Ishikawa (cell line): ENCODE measurements at regions not wholly inside any gene's neighbourhood (a gene's known extent, or its start where the extent isn't known, plus 50 kb on each side); places are given as distances from the start of the nearest gene placed in this dataset.

Experiments used
- CEBPB ChIP-seq: IDR thresholded peaks from 2 replicates; pipeline ENCODE4 v1.6.1; 2012
- CREB1 ChIP-seq: IDR thresholded peaks from 2 replicates; pipeline ENCODE4 v1.6.1; 2012; ENCODE audit warnings: low read depth
- EGR1 ChIP-seq: IDR thresholded peaks from 2 replicates; pipeline ENCODE4 v1.6.1; 2012
- EP300 ChIP-seq: IDR thresholded peaks from 2 replicates; pipeline ENCODE4 v1.6.1; 2012; ENCODE audit warnings: borderline replicate concordance
- FOXM1 ChIP-seq: IDR thresholded peaks from 2 replicates; pipeline ENCODE4 v1.6.1; 2012; ENCODE audit warnings: low read depth, borderline replicate concordance
- NFIC ChIP-seq: IDR thresholded peaks from 2 replicates; pipeline ENCODE4 v1.6.1; 2012
- RAD21 ChIP-seq: IDR thresholded peaks from 2 replicates; pipeline ENCODE4 v1.6.1; 2012; ENCODE audit warnings: low read depth
- TAF1 ChIP-seq: IDR thresholded peaks from 2 replicates; pipeline ENCODE4 v1.6.1; 2012; ENCODE audit warnings: low read depth, mild to moderate bottlenecking
- TCF12 ChIP-seq: IDR thresholded peaks from 2 replicates; pipeline ENCODE4 v1.6.1; 2012; ENCODE audit warnings: low read depth
- TEAD4 ChIP-seq: IDR thresholded peaks from 2 replicates; pipeline ENCODE4 v1.6.1; 2012
- YY1 ChIP-seq: IDR thresholded peaks from 2 replicates; pipeline ENCODE4 v1.6.1; 2012; ENCODE audit warnings: low read depth
- ZBTB7A ChIP-seq: IDR thresholded peaks from 2 replicates; pipeline ENCODE4 v1.6.1; 2012; ENCODE audit warnings: low read depth
- TF ChIP-seq, protein P1 (sequence below): IDR thresholded peaks from 2 replicates; pipeline ENCODE4 v1.6.1; 2012; ENCODE audit warnings: low read depth, mild to moderate bottlenecking
- TF ChIP-seq, protein P2 (sequence below): IDR thresholded peaks from 2 replicates; pipeline ENCODE4 v1.6.1; 2012
- TF ChIP-seq, protein P3 (sequence below): IDR thresholded peaks from 2 replicates; pipeline ENCODE4 v1.6.1; 2012

DNA sequence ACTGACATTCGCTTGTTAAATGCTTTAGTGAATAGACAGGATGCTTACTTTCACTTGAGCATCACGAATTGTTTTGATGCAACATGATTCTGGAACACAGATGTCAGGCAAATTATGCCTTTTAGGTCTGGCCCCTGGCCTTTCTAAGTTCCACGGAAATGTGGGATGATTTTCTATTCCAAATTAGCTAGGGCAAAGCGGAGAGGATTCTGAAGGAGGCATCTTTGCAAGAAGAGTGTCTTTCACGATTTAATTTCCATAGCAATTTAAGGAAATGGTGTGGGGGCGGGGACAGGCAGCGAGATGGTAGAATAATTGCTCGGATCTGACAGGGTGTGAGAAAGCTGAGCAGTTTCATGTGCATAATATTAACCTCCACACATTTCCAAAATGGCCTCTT lies 238.5 kb upstream of the KCNMB2 start:
- TF ChIP-seq CREB1 (no peak), CEBPB (no peak), TCF12 (no peak), EP300 (no peak), TAF1 (no peak)

DNA sequence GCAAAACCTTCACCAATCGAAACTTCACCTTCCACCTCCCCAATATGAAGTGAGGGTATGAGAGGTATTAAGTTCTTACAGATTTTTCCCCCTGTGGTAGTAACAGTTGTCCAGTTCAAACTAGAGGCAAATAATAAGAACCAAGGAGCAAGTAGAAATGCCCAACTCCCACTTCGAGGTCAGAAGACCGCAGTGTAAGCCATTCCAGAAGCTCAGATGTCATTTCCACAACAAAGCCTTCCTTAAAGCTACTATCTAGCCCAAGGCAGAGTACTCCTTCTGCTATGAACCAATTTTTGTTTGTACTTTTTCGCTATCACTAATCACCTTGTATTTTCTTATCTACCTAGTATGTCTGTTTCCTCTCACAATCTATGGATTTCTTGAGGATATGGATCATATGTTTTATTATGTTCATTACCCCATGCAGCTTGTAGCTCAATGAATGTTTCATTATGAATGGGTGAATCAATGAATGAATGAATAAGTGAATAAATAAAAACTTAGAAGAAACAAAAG lies 235.7 kb upstream of the KCNMB2 start:
- TF ChIP-seq, protein P1, sequence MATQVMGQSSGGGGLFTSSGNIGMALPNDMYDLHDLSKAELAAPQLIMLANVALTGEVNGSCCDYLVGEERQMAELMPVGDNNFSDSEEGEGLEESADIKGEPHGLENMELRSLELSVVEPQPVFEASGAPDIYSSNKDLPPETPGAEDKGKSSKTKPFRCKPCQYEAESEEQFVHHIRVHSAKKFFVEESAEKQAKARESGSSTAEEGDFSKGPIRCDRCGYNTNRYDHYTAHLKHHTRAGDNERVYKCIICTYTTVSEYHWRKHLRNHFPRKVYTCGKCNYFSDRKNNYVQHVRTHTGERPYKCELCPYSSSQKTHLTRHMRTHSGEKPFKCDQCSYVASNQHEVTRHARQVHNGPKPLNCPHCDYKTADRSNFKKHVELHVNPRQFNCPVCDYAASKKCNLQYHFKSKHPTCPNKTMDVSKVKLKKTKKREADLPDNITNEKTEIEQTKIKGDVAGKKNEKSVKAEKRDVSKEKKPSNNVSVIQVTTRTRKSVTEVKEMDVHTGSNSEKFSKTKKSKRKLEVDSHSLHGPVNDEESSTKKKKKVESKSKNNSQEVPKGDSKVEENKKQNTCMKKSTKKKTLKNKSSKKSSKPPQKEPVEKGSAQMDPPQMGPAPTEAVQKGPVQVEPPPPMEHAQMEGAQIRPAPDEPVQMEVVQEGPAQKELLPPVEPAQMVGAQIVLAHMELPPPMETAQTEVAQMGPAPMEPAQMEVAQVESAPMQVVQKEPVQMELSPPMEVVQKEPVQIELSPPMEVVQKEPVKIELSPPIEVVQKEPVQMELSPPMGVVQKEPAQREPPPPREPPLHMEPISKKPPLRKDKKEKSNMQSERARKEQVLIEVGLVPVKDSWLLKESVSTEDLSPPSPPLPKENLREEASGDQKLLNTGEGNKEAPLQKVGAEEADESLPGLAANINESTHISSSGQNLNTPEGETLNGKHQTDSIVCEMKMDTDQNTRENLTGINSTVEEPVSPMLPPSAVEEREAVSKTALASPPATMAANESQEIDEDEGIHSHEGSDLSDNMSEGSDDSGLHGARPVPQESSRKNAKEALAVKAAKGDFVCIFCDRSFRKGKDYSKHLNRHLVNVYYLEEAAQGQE, result no peak
- TF ChIP-seq TCF12 (no peak), CREB1 (no peak), TEAD4 (no peak), CEBPB (no peak), FOXM1 (no peak)

DNA sequence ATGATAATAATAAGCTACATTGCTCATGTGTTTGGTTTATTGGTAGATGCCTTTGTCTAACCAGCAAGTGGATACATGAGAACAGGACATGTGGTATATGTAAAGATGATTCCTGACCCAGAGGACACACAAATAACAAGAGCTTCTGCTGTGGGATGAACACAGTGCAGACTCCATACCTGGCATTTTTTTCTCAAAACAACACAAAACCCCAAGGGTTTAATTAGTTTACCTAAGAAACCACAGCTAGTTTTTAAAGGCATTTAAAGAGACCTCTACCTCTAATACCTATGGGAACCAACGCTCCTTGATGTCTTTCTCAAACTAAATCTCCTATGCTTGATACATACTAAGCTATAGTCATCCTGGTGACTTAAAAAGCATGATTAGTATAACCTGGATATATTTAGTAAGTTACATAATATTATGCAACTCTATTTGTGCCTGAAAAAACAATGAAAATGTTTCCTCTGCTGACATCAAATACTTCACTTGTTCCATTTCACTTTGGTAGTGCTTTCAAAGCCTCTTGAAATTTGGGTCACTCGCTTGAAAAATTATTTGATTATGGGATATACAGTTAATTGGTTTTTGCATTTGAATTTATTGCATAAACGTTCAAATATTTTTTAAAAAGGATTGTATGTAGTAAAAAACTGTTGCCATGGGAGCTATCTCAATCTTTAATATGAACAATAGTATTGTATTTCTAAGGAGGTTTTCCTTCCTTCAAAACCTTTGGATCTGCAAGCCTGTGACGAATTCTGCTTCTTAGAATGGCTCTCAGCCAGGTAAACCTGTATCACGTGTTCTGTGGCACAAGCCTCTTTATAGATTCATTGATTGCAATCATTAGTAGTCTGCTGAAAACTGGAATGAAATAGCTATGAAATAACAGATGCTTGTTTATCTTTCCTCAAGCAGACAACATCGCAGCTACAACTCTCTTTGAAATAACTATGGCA lies 233.0 kb upstream of the KCNMB2 start:
- TF ChIP-seq EP300 (no peak), YY1 (no peak), FOXM1 (no peak), ZBTB7A (no peak), CREB1 (no peak)
- TF ChIP-seq, protein P2, sequence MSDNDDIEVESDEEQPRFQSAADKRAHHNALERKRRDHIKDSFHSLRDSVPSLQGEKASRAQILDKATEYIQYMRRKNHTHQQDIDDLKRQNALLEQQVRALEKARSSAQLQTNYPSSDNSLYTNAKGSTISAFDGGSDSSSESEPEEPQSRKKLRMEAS, result no peak
- TF ChIP-seq, protein P1, result no peak

DNA sequence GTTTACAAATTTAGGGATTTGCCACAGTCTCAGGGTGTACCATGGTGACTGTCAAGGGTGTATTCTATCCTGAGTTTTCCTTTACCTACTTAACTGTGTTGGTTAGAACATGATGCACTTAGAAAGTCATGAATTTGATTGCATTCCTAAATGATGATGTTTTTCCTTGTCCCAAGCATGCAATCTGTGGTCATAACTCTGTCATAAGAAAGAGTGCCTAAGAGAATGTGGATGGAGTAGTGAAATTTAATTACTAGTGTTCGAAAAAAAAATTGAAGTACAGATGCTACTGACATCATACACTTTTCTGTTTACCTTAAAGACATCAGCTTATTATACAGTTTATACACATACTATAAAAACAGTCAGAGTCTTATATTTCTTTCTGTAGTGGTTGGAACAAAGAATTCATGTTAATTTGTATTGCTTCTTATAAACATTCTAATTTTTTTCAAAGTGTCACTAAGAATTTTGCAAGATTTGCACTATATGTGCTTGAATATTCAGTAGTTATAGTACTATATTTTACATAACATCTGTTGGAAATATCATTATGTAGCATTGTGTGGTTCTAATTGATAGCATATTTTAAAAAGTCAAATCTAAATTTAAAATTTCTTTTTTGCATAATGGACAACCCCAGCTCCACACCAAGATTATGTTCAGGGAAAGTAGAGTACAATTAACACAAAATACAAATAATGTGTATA lies 231.3 kb upstream of the KCNMB2 start:
- TF ChIP-seq EP300 (no peak), EGR1 (no peak), FOXM1 (no peak), ZBTB7A (no peak), TAF1 (no peak), CEBPB (no peak), YY1 (no peak), RAD21 (no peak), NFIC (no peak), TEAD4 (no peak), CREB1 (no peak), TCF12 (no peak)
- TF ChIP-seq, protein P1, result no peak
- TF ChIP-seq, protein P3, sequence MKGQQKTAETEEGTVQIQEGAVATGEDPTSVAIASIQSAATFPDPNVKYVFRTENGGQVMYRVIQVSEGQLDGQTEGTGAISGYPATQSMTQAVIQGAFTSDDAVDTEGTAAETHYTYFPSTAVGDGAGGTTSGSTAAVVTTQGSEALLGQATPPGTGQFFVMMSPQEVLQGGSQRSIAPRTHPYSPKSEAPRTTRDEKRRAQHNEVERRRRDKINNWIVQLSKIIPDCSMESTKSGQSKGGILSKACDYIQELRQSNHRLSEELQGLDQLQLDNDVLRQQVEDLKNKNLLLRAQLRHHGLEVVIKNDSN, result no peak
- TF ChIP-seq, protein P2, result no peak
